Activated CD4-positive, alpha-beta memory T cell treated with anti-CD3 and anti-CD28 coated beads, Interleukin-2, amount 10 ng/mL, durations not matched to agents 7 days and 5 days (primary cell): ENCODE measurements at regions not wholly inside any gene's neighbourhood (a gene's known extent, or its start where the extent isn't known, plus 50 kb on each side); places are given as distances from the start of the nearest gene placed in this dataset.

Experiments
- CTCF ChIA-PET: fragments of 350-600 bp; sonication (Branson Sonifier 250); formaldehyde crosslinking; loops from one replicate; lab custom pipeline; 2021; ENCODE audit warnings: antibody characterized with exemption, inconsistent platforms; lab: Charles Lee
- POLR2A ChIA-PET: fragments of 350-600 bp; sonication (Branson Sonifier 250); formaldehyde crosslinking; loops from one replicate; lab custom pipeline; 2021; ENCODE audit warnings: antibody characterized with exemption; lab: Charles Lee
- DNase-seq: peaks from one replicate; pipeline ENCODE4 v3.0.0-alpha.2; 2020
- H3K27ac Mint-ChIP-seq: one replicate; pipeline ENCODE4 v1.8.0; 2021; ENCODE audit warnings: mild to moderate bottlenecking, mixed read lengths
- H3K27me3 Mint-ChIP-seq: one replicate; pipeline ENCODE4 v1.8.0; 2021; ENCODE audit warnings: mixed read lengths
- H3K36me3 Mint-ChIP-seq: one replicate; pipeline ENCODE4 v1.8.0; 2021; ENCODE audit warnings: low read depth, mixed read lengths
- H3K4me1 Mint-ChIP-seq: one replicate; pipeline ENCODE4 v1.8.0; 2021; ENCODE audit warnings: mixed read lengths
- H3K4me3 Mint-ChIP-seq: one replicate; pipeline ENCODE4 v1.8.0; 2021; ENCODE audit warnings: mild to moderate bottlenecking, mixed read lengths
- H3K9me3 Mint-ChIP-seq: one replicate; pipeline ENCODE4 v1.8.0; 2021; ENCODE audit warnings: mixed read lengths

GRCh38 chr11:33455867-33456463 is 198.8 kb downstream of the HIPK3 start:
- CTCF ChIA-PET: no interaction called here
- no peaks in the 10 kb centered on the region for H3K9me3 Mint-ChIP-seq
- no peak overlapping the region for H3K4me3 Mint-ChIP-seq
- no peak for DNase-seq
- no peaks in the 10 kb centered on the region for H3K4me1 Mint-ChIP-seq
- H3K36me3 Mint-ChIP-seq: no peaks in the 10 kb centered on the region
- POLR2A ChIA-PET: no interaction called here
- peaks cover 14% of the 10 kb centered on the region for H3K27me3 Mint-ChIP-seq
- H3K27ac Mint-ChIP-seq: no peak overlapping the region

GRCh38 chr11:33454264-33454663 is 197.1 kb downstream of the HIPK3 start:
- Mint-ChIP-seq H3K9me3 (no peaks in the 10 kb centered on the region), H3K36me3 (no peaks in the 10 kb centered on the region), H3K4me1 (no peaks in the 10 kb centered on the region), H3K27me3 (peaks cover 16% of the 10 kb centered on the region), H3K4me3 (no peak overlapping the region), H3K27ac (no peak overlapping the region)
- ChIA-PET CTCF (no interaction called here), POLR2A (no interaction called here)
- no peak for DNase-seq

GRCh38 chr11:33452836-33453624 is 195.8 kb downstream of the HIPK3 start:
- Mint-ChIP-seq H3K27me3 (peaks cover 17% of the 10 kb centered on the region), H3K27ac (no peak overlapping the region), H3K4me1 (no peaks in the 10 kb centered on the region), H3K36me3 (no peaks in the 10 kb centered on the region), H3K4me3 (no peak overlapping the region), H3K9me3 (no peaks in the 10 kb centered on the region)
- DNase-seq: no peak
- ChIA-PET POLR2A (no interaction called here), CTCF (no interaction called here)

GRCh38 chr11:33451364-33451763 is 194.2 kb downstream of the HIPK3 start:
- CTCF ChIA-PET: no interaction called here
- H3K27me3 Mint-ChIP-seq: peaks cover 20% of the 10 kb centered on the region
- H3K36me3 Mint-ChIP-seq: no peaks in the 10 kb centered on the region
- no peaks in the 10 kb centered on the region for H3K9me3 Mint-ChIP-seq
- POLR2A ChIA-PET: no interaction called here
- H3K4me3 Mint-ChIP-seq: no peak overlapping the region
- H3K4me1 Mint-ChIP-seq: no peaks in the 10 kb centered on the region
- no peak for DNase-seq
- H3K27ac Mint-ChIP-seq: no peak overlapping the region

GRCh38 chr11:33449798-33450197 is 192.6 kb downstream of the HIPK3 start:
- no peaks in the 10 kb centered on the region for H3K36me3 Mint-ChIP-seq

GRCh38 chr11:33448461-33449130 is 191.4 kb downstream of the HIPK3 start:
- Mint-ChIP-seq H3K9me3 (no peaks in the 10 kb centered on the region), H3K27ac (no peak overlapping the region), H3K36me3 (no peaks in the 10 kb centered on the region), H3K4me3 (no peak overlapping the region), H3K4me1 (no peaks in the 10 kb centered on the region), H3K27me3 (peaks cover 22% of the 10 kb centered on the region)
- CTCF ChIA-PET: no interaction called here
- no peak for DNase-seq
- POLR2A ChIA-PET: no interaction called here

More at GRCh38 chr11:33449798-33450197, 192.6 kb downstream of the HIPK3 start:
- Mint-ChIP-seq H3K27ac (no peak overlapping the region), H3K9me3 (no peaks in the 10 kb centered on the region), H3K4me3 (no peak overlapping the region), H3K27me3 (peaks cover 20% of the 10 kb centered on the region), H3K4me1 (no peaks in the 10 kb centered on the region)
- ChIA-PET CTCF (no interaction called here), POLR2A (no interaction called here)
- DNase-seq: no peak

- ChIA-PET POLR2A (no interaction called here), CTCF (no interaction called here)
- H3K9me3 Mint-ChIP-seq: no peaks in the 10 kb centered on the region
- H3K4me1 Mint-ChIP-seq: no peaks in the 10 kb centered on the region
- no peak overlapping the region for H3K4me3 Mint-ChIP-seq
- DNase-seq: no peak
- no peak overlapping the region for H3K27ac Mint-ChIP-seq
- peaks cover 13% of the 10 kb centered on the region for H3K27me3 Mint-ChIP-seq
- H3K36me3 Mint-ChIP-seq: no peaks in the 10 kb centered on the region
Measured at GRCh38 chr11:33445761-33446161, 188.6 kb downstream of the HIPK3 start.

GRCh38 chr11:33444835-33445594 is 187.8 kb downstream of the HIPK3 start:
- no peak for DNase-seq
- CTCF ChIA-PET: no interaction called here
- H3K9me3 Mint-ChIP-seq: no peaks in the 10 kb centered on the region
- H3K4me3 Mint-ChIP-seq: no peak overlapping the region
- POLR2A ChIA-PET: no interaction called here
- H3K36me3 Mint-ChIP-seq: no peaks in the 10 kb centered on the region
- no peaks in the 10 kb centered on the region for H3K4me1 Mint-ChIP-seq
- H3K27me3 Mint-ChIP-seq: peaks cover 12% of the 10 kb centered on the region
- no peak overlapping the region for H3K27ac Mint-ChIP-seq

GRCh38 chr11:33443684-33444083 is 186.5 kb downstream of the HIPK3 start:
- no peak overlapping the region for H3K4me3 Mint-ChIP-seq
- no peaks in the 10 kb centered on the region for H3K36me3 Mint-ChIP-seq
- H3K27me3 Mint-ChIP-seq: peaks cover 11% of the 10 kb centered on the region
- ChIA-PET CTCF (interaction anchor here (0.6 kb wide), 1 partner anchor 102 kb away, joined by 5 read pairs; no protein-coding TSS in a partner anchor), POLR2A (no interaction called here)
- no peak for DNase-seq
- no peaks in the 10 kb centered on the region for H3K4me1 Mint-ChIP-seq
- no peak overlapping the region for H3K27ac Mint-ChIP-seq
- H3K9me3 Mint-ChIP-seq: no peaks in the 10 kb centered on the region

- peaks cover 5% of the 10 kb centered on the region for H3K27me3 Mint-ChIP-seq
- POLR2A ChIA-PET: no interaction called here
- H3K4me3 Mint-ChIP-seq: no peak overlapping the region
- H3K36me3 Mint-ChIP-seq: no peaks in the 10 kb centered on the region
- H3K9me3 Mint-ChIP-seq: peaks cover 3% of the 10 kb centered on the region
- CTCF ChIA-PET: no interaction called here
- no peak overlapping the region for H3K27ac Mint-ChIP-seq
- DNase-seq: no peak
- H3K4me1 Mint-ChIP-seq: no peaks in the 10 kb centered on the region
Measured at GRCh38 chr11:33438301-33438700, 181.1 kb downstream of the HIPK3 start.

- POLR2A ChIA-PET: no interaction called here
- Mint-ChIP-seq H3K27me3 (peaks cover 5% of the 10 kb centered on the region), H3K4me1 (no peaks in the 10 kb centered on the region), H3K27ac (no peak overlapping the region), H3K9me3 (peaks cover 5% of the 10 kb centered on the region), H3K4me3 (no peak overlapping the region), H3K36me3 (no peaks in the 10 kb centered on the region)
- CTCF ChIA-PET: no interaction called here
- no peak for DNase-seq
Measured at GRCh38 chr11:33437529-33437928, 180.3 kb downstream of the HIPK3 start.

- POLR2A ChIA-PET: no interaction called here
Measured at GRCh38 chr11:33435216-33435615, 178.0 kb downstream of the HIPK3 start.

GRCh38 chr11:33434294-33434693 is 177.1 kb downstream of the HIPK3 start:
- POLR2A ChIA-PET: no interaction called here
- H3K4me3 Mint-ChIP-seq: no peak overlapping the region
- H3K36me3 Mint-ChIP-seq: no peaks in the 10 kb centered on the region
- H3K27ac Mint-ChIP-seq: no peak overlapping the region
- peaks cover 10% of the 10 kb centered on the region for H3K9me3 Mint-ChIP-seq
- H3K27me3 Mint-ChIP-seq: peaks cover 8% of the 10 kb centered on the region
- CTCF ChIA-PET: no interaction called here
- DNase-seq: no peak
- H3K4me1 Mint-ChIP-seq: no peaks in the 10 kb centered on the region

More at GRCh38 chr11:33435216-33435615, 178.0 kb downstream of the HIPK3 start:
- Mint-ChIP-seq H3K4me1 (no peaks in the 10 kb centered on the region), H3K4me3 (no peak overlapping the region), H3K36me3 (no peaks in the 10 kb centered on the region), H3K27me3 (peaks cover 5% of the 10 kb centered on the region), H3K9me3 (peaks cover 5% of the 10 kb centered on the region), H3K27ac (no peak overlapping the region)
- no peak for DNase-seq
- CTCF ChIA-PET: no interaction called here
